Cardiac muscle cell (in vitro differentiated cells and primary cell): ENCODE measurements at regions not wholly inside any gene's neighbourhood (a gene's known extent, or its start where the extent isn't known, plus 50 kb on each side); places are given as distances from the start of the nearest gene placed in this dataset.

Source experiments
- DNase-seq, 2 donors: peaks; one replicate each; pipeline versions ENCODE4 v3.0.0 to v3.0.0-alpha.2; 2010 to 2017; ENCODE audit warnings: low read depth in 1 of 2, low spot score in 1 of 2
- H3K27ac ChIP-seq: fragments of 200-600 bp; sonication (generic); 2 replicates; pipeline ENCODE4 v1.5.1; 2016
- H3K27me3 ChIP-seq: fragments of 200-600 bp; sonication (generic); 2 replicates; pipeline ENCODE4 v1.6.0; 2016; ENCODE audit warnings: control low read depth
- H3K36me3 ChIP-seq: fragments of 200-600 bp; sonication (generic); 2 replicates; pipeline ENCODE4 v1.5.1; 2016; ENCODE audit warnings: control low read depth
- H3K4me1 ChIP-seq: fragments of 200-600 bp; sonication (generic); 2 replicates; pipeline ENCODE4 v1.8.1; 2017; ENCODE audit warnings: low read depth, mild to moderate bottlenecking, mixed run types
- H3K4me3 ChIP-seq: fragments of 200-600 bp; sonication (generic); 2 replicates; pipeline ENCODE4 v1.5.1; 2016; ENCODE audit warnings: mild to moderate bottlenecking
- H3K9me3 ChIP-seq: fragments of 200-600 bp; sonication (generic); 2 replicates; pipeline ENCODE4 v1.5.1; 2017; ENCODE audit warnings: low read depth, mild to moderate bottlenecking, control low read depth
- CTCF ChIP-seq: IDR thresholded peaks from 2 replicates; pipeline ENCODE4 v1.5.1; 2012; ENCODE audit warnings: low read depth, mild to moderate bottlenecking, low read length

GRCh38 chr15:66638377-66638776 is 63.7 kb upstream of the SMAD6 start:
- Histone ChIP-seq H3K36me3 (no peaks in the 10 kb centered on the region), H3K4me1 (peaks cover 20% of the 10 kb centered on the region), H3K9me3 (no peaks in the 10 kb centered on the region), H3K27me3 (no peaks in the 10 kb centered on the region), H3K4me3 (no peak overlapping the region), H3K27ac (no peak overlapping the region)
- DNase-seq: no peak
- no peak for TF ChIP-seq CTCF

GRCh38 chr15:66641485-66642315 is 60.3 kb upstream of the SMAD6 start:
- peaks cover 21% of the 10 kb centered on the region for H3K4me1 ChIP-seq
- no peaks in the 10 kb centered on the region for H3K27me3 ChIP-seq
- no peaks in the 10 kb centered on the region for H3K9me3 ChIP-seq
- H3K36me3 ChIP-seq: no peaks in the 10 kb centered on the region
- no peak for DNase-seq
- H3K27ac ChIP-seq: no peak overlapping the region
- H3K4me3 ChIP-seq: no peak overlapping the region
- no peak for TF ChIP-seq CTCF

GRCh38 chr15:66642514-66642913 is 59.5 kb upstream of the SMAD6 start:
- no peak for TF ChIP-seq CTCF
- Histone ChIP-seq H3K4me3 (no peak overlapping the region), H3K9me3 (no peaks in the 10 kb centered on the region), H3K27me3 (no peaks in the 10 kb centered on the region), H3K27ac (no peak overlapping the region), H3K36me3 (no peaks in the 10 kb centered on the region), H3K4me1 (peaks cover 24% of the 10 kb centered on the region)
- DNase-seq: no peak

- no peak for TF ChIP-seq CTCF
- Histone ChIP-seq H3K27ac (no peak overlapping the region), H3K27me3 (no peaks in the 10 kb centered on the region), H3K9me3 (no peaks in the 10 kb centered on the region), H3K4me3 (no peak overlapping the region), H3K36me3 (no peaks in the 10 kb centered on the region), H3K4me1 (peaks cover 26% of the 10 kb centered on the region)
- no peak for DNase-seq
Observed at GRCh38 chr15:66643033-66643432, 59.0 kb upstream of the SMAD6 start.

- Histone ChIP-seq H3K4me3 (no peak overlapping the region), H3K36me3 (no peaks in the 10 kb centered on the region), H3K4me1 (peaks cover 26% of the 10 kb centered on the region), H3K27ac (peak overlapping the region; percentile 81), H3K9me3 (no peaks in the 10 kb centered on the region), H3K27me3 (no peaks in the 10 kb centered on the region)
- DNase-seq: peak in 1 of 2 donors; percentile 40
- no peak for TF ChIP-seq CTCF
Observed at GRCh38 chr15:66644000-66644787, 57.8 kb upstream of the SMAD6 start.
